ENCODE measurements at regions not wholly inside any gene's neighbourhood (a gene's known extent, or its start where the extent isn't known, plus 50 kb on each side); places are given as distances from the start of the nearest gene placed in this dataset.

- no peak for TF ChIP-seq CTCF (IDR thresholded peaks at IDR 0.05)
- TF ChIP-seq EZH2 (IDR thresholded peaks at IDR 0.05; ENCODE audit: borderline replicate concordance, insufficient read depth, low read depth, low read length, poor library complexity, severe bottlenecking): no peak
These were observed 114.5 kb upstream of the C1orf21 start for GRCh38 chr1:184272175-184272866.
